GM18505 (cell line): ENCODE measurements at regions not wholly inside any gene's neighbourhood (a gene's known extent, or its start where the extent isn't known, plus 50 kb on each side); places are given as distances from the start of the nearest gene placed in this dataset.

ENCODE experiments used
- ATAC-seq: cut with Tn5 transposase; IDR thresholded peaks from one replicate; pipeline ENCODE4 v1.9.1; 2021; ENCODE audit not compliant: unreplicated experiment
- POLR2A ChIP-seq: IDR thresholded peaks from 4 replicates; pipeline ENCODE4 v1.6.1; 2011; ENCODE audit warnings: borderline replicate concordance; ENCODE audit not compliant: insufficient read depth, insufficient read length; ENCODE audit errors: extremely low read depth

- TF ChIP-seq POLR2A, result no peak
- ATAC-seq, result no peak
Observed at GRCh38 chr1:106233511-106233910, 823.0 kb upstream of the PRMT6 start.

GRCh38 chr1:106249365-106249764, 807.1 kb upstream of the PRMT6 start:
- peak; percentile 48 for ATAC-seq
- TF ChIP-seq POLR2A, result no peak

GRCh38 chr1:106249810-106250209, 806.7 kb upstream of the PRMT6 start:
- no peak for TF ChIP-seq POLR2A
- peak; percentile 17 for ATAC-seq

GRCh38 chr1:106254748-106255147, 801.7 kb upstream of the PRMT6 start:
- ATAC-seq, result no peak
- TF ChIP-seq POLR2A, result no peak

GRCh38 chr1:106266786-106267185, 789.7 kb upstream of the PRMT6 start:
- no peak for ATAC-seq
- TF ChIP-seq POLR2A, result no peak

GRCh38 chr1:106268070-106268469, 788.4 kb upstream of the PRMT6 start:
- TF ChIP-seq POLR2A, result no peak
- no peak for ATAC-seq

- no peak for TF ChIP-seq POLR2A
- no peak for ATAC-seq
Observed at GRCh38 chr1:106276871-106277270, 779.6 kb upstream of the PRMT6 start.

- ATAC-seq, result no peak
- no peak for TF ChIP-seq POLR2A
Observed at GRCh38 chr1:106277786-106278185, 778.7 kb upstream of the PRMT6 start.

- ATAC-seq, result no peak
- TF ChIP-seq POLR2A, result no peak
Observed at GRCh38 chr1:106278716-106279115, 777.8 kb upstream of the PRMT6 start.

- TF ChIP-seq POLR2A, result no peak
- no peak for ATAC-seq
Observed at GRCh38 chr1:106289265-106289928, 767.1 kb upstream of the PRMT6 start.

- no peak for TF ChIP-seq POLR2A
- no peak for ATAC-seq
Observed at GRCh38 chr1:106290805-106291501, 765.5 kb upstream of the PRMT6 start.

GRCh38 chr1:106292130-106292529, 764.3 kb upstream of the PRMT6 start:
- no peak for ATAC-seq
- TF ChIP-seq POLR2A, result no peak

GRCh38 chr1:106296431-106296830, 760.0 kb upstream of the PRMT6 start:
- no peak for ATAC-seq
- TF ChIP-seq POLR2A, result no peak

- no peak for TF ChIP-seq POLR2A
- ATAC-seq, result no peak
Observed at GRCh38 chr1:106304106-106304505, 752.4 kb upstream of the PRMT6 start.
